ENCODE measurements at regions not wholly inside any gene's neighbourhood (a gene's known extent, or its start where the extent isn't known, plus 50 kb on each side); places are given as distances from the start of the nearest gene placed in this dataset.
A peak's percentile ranks its signal among the peaks of the same experiment; 100 is the strongest.

GRCh38 chr1:168387781-168388760, 107.4 kb downstream of the TBX19 start:
- no peak for TF ChIP-seq RAD21 (IDR thresholded peaks at IDR 0.05; ENCODE audit: low read depth)
- no peak for TF ChIP-seq ZBTB7A (IDR thresholded peaks at IDR 0.05; ENCODE audit: low read depth)
- TF ChIP-seq EGR1 (IDR thresholded peaks at IDR 0.05): no peak

DNA sequence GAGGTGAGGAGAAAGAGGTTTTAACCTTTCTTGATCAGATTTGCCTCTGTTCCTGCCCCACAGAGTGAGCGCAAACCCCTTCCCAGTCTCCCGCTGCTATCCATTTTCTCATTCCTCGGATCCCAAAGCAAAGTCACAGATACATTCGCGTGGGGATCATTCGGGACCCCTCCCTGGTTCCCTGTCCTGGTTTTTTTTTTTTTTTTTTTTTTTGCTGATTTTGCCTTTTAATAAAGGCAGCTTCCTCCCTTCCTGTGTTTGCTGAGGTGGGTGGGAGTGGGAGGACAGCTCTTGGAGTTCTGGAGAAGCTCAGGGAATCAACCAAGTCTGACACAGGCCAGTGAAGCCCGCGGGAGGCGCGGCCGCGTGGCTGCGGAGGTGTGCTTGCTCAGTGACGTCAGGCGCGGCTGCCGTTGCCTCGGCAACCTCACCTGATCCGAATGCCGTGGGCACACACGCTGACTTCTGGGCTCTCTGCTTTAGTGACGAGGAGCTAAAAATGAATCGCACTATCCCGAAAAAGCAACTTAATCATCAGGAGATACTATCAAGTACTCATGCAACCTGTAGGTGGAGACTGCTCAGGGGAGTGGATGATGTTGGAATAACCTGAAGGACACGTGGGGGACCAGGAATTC, 106.4 kb downstream of the TBX19 start:
- TF ChIP-seq EGR1 (IDR thresholded peaks at IDR 0.05): peak; percentile 52; the same call in 1 of the 2 replicates
- TF ChIP-seq CREB1 (IDR thresholded peaks at IDR 0.05; ENCODE audit: low read depth): 0 out of 2 replicates have a peak, but pooled peaks have one; percentile 44
- peak; percentile 92 for TF ChIP-seq MAX (IDR thresholded peaks at IDR 0.05)
- peak; percentile 34; the same call in 1 of the 2 replicates for TF ChIP-seq USF1 (IDR thresholded peaks at IDR 0.05)
- TF ChIP-seq RAD21 (IDR thresholded peaks at IDR 0.05; ENCODE audit: low read depth): no peak

- TF ChIP-seq USF1 (IDR thresholded peaks at IDR 0.05) (peak; percentile 79), TAF1 (IDR thresholded peaks at IDR 0.05; ENCODE audit: low read depth) (no peak)
Observed at GRCh38 chr1:168386492-168386891, 105.8 kb downstream of the TBX19 start.

DNA sequence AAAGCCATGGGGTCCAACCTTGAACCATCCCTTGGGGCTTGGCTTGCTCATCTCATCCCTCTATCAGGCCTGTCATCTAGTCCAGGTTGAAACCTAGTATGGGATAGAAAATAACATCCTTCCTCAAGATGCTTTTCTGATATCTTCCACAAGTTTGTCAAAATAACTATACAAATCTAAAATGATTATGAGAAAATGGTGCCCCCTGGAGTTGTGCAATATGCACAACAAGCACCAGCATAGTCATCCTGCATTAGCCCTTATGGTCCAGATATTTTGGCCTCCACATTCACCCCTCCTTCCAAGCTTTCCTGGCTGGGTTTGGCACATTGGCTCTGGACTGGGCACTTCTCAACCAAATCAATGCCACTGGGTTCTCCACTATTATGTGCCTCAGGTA, 101.2 kb downstream of the TBX19 start:
- TF ChIP-seq RAD21 (IDR thresholded peaks at IDR 0.05; ENCODE audit: low read depth) (no peak), TAF1 (IDR thresholded peaks at IDR 0.05; ENCODE audit: low read depth) (no peak), CREB1 (IDR thresholded peaks at IDR 0.05; ENCODE audit: low read depth) (no peak), TCF12 (IDR thresholded peaks at IDR 0.05; ENCODE audit: low read depth) (no peak), USF1 (IDR thresholded peaks at IDR 0.05) (no peak), FOXM1 (IDR thresholded peaks at IDR 0.05; ENCODE audit: borderline replicate concordance, low read depth) (no peak), YY1 (IDR thresholded peaks at IDR 0.05; ENCODE audit: low read depth) (no peak), EGR1 (IDR thresholded peaks at IDR 0.05) (no peak), EP300 (IDR thresholded peaks at IDR 0.05; ENCODE audit: borderline replicate concordance) (no peak), MAX (IDR thresholded peaks at IDR 0.05) (no peak), NFIC (IDR thresholded peaks at IDR 0.05) (no peak), ZBTB7A (IDR thresholded peaks at IDR 0.05; ENCODE audit: low read depth) (no peak), CEBPB (IDR thresholded peaks at IDR 0.05) (no peak), TEAD4 (IDR thresholded peaks at IDR 0.05) (no peak)
- TF ChIP-seq, protein P1, sequence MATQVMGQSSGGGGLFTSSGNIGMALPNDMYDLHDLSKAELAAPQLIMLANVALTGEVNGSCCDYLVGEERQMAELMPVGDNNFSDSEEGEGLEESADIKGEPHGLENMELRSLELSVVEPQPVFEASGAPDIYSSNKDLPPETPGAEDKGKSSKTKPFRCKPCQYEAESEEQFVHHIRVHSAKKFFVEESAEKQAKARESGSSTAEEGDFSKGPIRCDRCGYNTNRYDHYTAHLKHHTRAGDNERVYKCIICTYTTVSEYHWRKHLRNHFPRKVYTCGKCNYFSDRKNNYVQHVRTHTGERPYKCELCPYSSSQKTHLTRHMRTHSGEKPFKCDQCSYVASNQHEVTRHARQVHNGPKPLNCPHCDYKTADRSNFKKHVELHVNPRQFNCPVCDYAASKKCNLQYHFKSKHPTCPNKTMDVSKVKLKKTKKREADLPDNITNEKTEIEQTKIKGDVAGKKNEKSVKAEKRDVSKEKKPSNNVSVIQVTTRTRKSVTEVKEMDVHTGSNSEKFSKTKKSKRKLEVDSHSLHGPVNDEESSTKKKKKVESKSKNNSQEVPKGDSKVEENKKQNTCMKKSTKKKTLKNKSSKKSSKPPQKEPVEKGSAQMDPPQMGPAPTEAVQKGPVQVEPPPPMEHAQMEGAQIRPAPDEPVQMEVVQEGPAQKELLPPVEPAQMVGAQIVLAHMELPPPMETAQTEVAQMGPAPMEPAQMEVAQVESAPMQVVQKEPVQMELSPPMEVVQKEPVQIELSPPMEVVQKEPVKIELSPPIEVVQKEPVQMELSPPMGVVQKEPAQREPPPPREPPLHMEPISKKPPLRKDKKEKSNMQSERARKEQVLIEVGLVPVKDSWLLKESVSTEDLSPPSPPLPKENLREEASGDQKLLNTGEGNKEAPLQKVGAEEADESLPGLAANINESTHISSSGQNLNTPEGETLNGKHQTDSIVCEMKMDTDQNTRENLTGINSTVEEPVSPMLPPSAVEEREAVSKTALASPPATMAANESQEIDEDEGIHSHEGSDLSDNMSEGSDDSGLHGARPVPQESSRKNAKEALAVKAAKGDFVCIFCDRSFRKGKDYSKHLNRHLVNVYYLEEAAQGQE (IDR thresholded peaks at IDR 0.05; ENCODE audit: low read depth): no peak

DNA sequence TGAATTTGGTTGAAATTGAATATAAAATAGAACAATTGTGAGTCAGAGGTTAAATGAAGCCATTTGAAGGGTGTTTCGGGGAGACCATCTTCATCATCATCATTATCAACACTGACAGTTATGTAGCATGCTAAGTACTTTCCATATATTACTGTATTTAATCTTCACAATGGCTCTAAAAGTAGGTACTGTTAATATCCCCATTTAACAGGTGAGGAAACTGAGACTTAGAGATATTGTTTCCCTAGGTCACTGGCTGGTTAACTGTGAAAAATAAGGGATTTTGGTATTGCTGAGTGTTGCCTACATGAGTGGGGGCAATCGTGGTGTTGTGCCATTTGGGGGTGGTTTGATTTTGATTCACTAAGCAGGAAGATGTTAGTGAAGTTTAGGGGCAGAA, 100.3 kb downstream of the TBX19 start:
- TF ChIP-seq, protein P1 (IDR thresholded peaks at IDR 0.05; ENCODE audit: low read depth): no peak
- TF ChIP-seq EGR1 (IDR thresholded peaks at IDR 0.05) (no peak), YY1 (IDR thresholded peaks at IDR 0.05; ENCODE audit: low read depth) (no peak), TEAD4 (IDR thresholded peaks at IDR 0.05) (no peak), NFIC (IDR thresholded peaks at IDR 0.05) (no peak), USF1 (IDR thresholded peaks at IDR 0.05) (no peak), RAD21 (IDR thresholded peaks at IDR 0.05; ENCODE audit: low read depth) (no peak), TCF12 (IDR thresholded peaks at IDR 0.05; ENCODE audit: low read depth) (no peak), TAF1 (IDR thresholded peaks at IDR 0.05; ENCODE audit: low read depth) (no peak), FOXM1 (IDR thresholded peaks at IDR 0.05; ENCODE audit: borderline replicate concordance, low read depth) (no peak), EP300 (IDR thresholded peaks at IDR 0.05; ENCODE audit: borderline replicate concordance) (no peak), CREB1 (IDR thresholded peaks at IDR 0.05; ENCODE audit: low read depth) (no peak), ZBTB7A (IDR thresholded peaks at IDR 0.05; ENCODE audit: low read depth) (no peak), CEBPB (IDR thresholded peaks at IDR 0.05) (no peak), MAX (IDR thresholded peaks at IDR 0.05) (no peak)
